ENCODE measurements at regions not wholly inside any gene's neighbourhood (a gene's known extent, or its start where the extent isn't known, plus 50 kb on each side); places are given as distances from the start of the nearest gene placed in this dataset.

DNA sequence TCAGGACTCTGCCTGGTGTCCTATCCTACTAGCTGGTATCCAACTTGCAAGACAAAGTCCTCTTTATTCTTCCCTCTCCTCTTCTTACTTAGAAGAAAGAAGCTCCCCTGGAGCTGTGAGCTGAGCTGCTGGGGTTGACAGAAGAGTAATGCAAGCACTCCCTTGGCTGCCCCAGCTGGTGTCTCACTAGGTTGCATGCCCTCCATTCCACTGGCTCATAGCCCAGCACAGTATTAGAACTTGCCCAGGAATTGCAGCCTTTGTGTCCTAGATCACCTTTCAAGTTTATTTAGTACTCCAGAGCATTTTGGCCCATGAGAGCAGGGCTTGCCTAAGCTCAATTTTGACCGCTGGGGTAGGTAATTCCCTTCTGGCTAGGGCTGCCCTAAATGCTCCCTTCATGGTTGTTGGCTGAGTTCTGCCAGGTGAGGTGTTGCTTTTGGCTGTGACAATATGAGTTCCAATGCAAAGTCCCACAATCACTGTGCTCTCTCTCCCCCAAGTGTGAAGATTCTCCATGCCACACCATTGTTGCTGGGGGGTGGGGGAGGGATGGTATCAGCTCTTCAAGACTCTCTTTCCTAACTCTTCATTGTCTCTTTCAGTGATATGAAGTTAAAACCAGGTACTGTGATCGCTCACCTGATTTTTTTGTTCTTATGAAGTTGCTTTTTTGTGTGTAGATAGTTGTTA is 317.4 kb upstream of the DDHD1 start:
- no peak overlapping the region for H3K27ac ChIP-seq
- DNase-seq = no peak

DNA sequence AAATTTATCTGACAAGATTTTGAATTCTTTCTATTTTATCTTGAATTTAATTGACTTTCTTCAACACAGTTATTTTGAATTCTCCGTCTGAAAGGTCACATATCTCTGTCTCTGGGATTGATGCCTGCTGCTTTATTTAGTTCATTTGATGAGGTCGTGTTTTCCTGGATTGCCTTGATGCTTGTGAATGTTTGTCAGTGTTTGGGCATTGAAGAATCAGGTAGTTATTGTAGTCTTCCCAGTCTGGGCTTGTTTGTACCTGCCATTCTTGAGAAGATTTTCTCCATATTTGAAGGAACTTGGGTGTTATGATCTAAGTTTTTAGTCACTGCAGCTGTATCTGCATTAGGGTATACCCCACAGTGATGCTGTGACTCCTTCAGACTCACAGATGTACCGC is 315.8 kb upstream of the DDHD1 start:
- no peaks in the 10 kb centered on the region for H3K4me1 ChIP-seq
- TF ChIP-seq, protein P1, sequence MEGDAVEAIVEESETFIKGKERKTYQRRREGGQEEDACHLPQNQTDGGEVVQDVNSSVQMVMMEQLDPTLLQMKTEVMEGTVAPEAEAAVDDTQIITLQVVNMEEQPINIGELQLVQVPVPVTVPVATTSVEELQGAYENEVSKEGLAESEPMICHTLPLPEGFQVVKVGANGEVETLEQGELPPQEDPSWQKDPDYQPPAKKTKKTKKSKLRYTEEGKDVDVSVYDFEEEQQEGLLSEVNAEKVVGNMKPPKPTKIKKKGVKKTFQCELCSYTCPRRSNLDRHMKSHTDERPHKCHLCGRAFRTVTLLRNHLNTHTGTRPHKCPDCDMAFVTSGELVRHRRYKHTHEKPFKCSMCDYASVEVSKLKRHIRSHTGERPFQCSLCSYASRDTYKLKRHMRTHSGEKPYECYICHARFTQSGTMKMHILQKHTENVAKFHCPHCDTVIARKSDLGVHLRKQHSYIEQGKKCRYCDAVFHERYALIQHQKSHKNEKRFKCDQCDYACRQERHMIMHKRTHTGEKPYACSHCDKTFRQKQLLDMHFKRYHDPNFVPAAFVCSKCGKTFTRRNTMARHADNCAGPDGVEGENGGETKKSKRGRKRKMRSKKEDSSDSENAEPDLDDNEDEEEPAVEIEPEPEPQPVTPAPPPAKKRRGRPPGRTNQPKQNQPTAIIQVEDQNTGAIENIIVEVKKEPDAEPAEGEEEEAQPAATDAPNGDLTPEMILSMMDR (IDR thresholded peaks at IDR 0.05) = no peak
- no peak overlapping the region for H3K4me3 ChIP-seq
- no peak overlapping the region for H3K9ac ChIP-seq (ENCODE audit: low read depth in 2 of 2, low read length in 2 of 2)
- no peak overlapping the region for H3K27ac ChIP-seq
- no peaks in the 10 kb centered on the region for H3K27me3 ChIP-seq
- intact Hi-C loops (cut with DNase I) = no loop called here
- H3K9me3 ChIP-seq = no peaks in the 10 kb centered on the region
- no peaks in the 10 kb centered on the region for H3K36me3 ChIP-seq
- no peak for DNase-seq

More for the DNA sequence above, 317.4 kb upstream of the DDHD1 start:
- H3K4me3 ChIP-seq = no peak overlapping the region
- H3K9ac ChIP-seq (ENCODE audit: low read depth in 2 of 2, low read length in 2 of 2) = no peak overlapping the region
- no peaks in the 10 kb centered on the region for H3K36me3 ChIP-seq
- H3K4me1 ChIP-seq = no peaks in the 10 kb centered on the region
- intact Hi-C loops (cut with DNase I) = no loop called here
- TF ChIP-seq, protein P1 (IDR thresholded peaks at IDR 0.05) = no peak
- no peaks in the 10 kb centered on the region for H3K27me3 ChIP-seq
- no peaks in the 10 kb centered on the region for H3K9me3 ChIP-seq

DNA sequence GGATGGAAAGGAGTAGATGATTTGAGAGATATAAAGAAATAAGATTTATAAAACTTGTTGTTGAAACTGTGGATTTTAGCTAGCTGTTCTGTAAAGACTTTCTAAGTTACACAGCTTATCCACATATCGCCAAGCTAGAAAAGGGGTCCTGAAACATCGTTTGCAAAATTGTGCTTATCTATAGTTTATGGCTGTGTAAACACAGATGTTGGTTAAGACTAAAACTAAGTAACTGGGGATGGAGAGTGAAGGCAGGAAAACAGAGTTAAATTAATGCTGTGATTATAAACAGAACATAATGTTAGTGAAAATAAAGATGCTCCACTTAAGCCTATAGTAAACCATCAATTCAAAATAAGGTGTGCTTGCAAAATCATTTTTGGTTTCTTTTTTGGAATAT is 311.3 kb upstream of the DDHD1 start:
- DNase-seq = no peak
- H3K9me3 ChIP-seq = no peaks in the 10 kb centered on the region
- TF ChIP-seq, protein P1 (IDR thresholded peaks at IDR 0.05) = no peak

DNA sequence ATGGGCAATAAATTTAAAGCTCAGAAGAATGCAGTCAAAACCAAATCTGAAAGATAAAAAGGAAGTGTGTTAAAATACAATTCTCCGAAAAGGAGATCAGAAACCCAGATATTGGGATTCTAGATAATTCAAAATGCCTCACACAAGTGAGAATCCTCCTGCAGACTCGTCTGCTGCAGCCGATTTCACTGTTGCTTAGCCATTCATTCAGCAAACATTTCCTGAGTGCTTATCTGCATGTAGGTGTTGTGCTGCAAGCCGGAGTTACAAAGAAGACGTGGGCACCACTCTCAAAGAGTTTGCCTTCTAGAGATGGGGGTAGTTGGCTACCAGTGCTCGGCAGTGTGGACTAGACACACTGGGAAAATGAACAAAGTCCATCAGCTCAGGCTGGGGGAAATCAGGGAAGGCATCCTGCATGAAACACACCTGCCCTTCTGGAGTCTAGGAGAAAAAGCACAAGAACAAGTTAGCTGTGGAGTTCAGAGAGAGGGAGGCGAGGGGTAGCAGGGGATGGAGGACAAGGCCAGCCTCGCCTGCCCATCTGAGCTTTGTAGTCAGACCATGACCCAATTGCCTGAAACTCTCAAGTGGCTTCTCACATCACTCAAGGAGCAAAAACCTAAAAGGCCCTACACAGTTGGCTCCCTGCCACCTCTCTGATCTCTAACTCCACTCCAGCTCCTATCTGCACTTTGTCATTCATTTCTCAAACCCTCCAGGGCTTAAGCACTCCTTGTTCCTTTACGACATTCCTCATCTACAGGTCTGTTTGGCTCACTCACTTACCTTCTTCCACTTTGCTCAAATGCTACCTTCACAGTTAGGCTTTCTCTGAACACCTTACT is 310.0 kb upstream of the DDHD1 start:
- Histone ChIP-seq H3K9me3 (no peaks in the 10 kb centered on the region), H3K9ac (ENCODE audit: low read depth in 2 of 2, low read length in 2 of 2) (no peak overlapping the region)
- DNase-seq = no peak

More for the DNA sequence above, 311.3 kb upstream of the DDHD1 start:
- Histone ChIP-seq H3K27me3 (no peaks in the 10 kb centered on the region), H3K4me3 (no peak overlapping the region), H3K36me3 (no peaks in the 10 kb centered on the region), H3K9ac (ENCODE audit: low read depth in 2 of 2, low read length in 2 of 2) (no peak overlapping the region), H3K4me1 (no peaks in the 10 kb centered on the region), H3K27ac (no peak overlapping the region)
- intact Hi-C loops (cut with DNase I) = no loop called here

DNA sequence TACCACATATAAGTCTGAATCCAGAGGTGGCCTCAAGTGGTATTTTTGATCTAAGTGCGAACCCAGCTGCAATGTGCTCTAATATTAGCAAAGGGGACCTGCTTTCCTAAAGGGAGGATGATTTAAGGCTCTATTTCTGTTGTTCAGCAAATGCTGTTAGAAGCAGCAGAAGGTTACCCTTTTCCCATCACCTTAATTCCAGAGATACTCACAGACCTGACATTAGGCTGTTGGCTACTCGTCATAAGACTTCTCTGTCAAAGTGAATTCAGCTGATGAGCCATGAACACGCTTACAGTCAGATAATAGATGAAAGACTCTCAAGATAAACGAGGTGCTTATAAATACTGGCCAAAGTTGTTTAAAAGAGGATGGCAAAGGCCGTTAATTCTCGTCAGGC is 308.7 kb upstream of the DDHD1 start:
- TF ChIP-seq, protein P1 (IDR thresholded peaks at IDR 0.05) = no peak
- intact Hi-C loops (cut with DNase I) = no loop called here
- Histone ChIP-seq H3K9me3 (no peaks in the 10 kb centered on the region), H3K4me1 (no peaks in the 10 kb centered on the region), H3K36me3 (no peaks in the 10 kb centered on the region), H3K9ac (ENCODE audit: low read depth in 2 of 2, low read length in 2 of 2) (no peak overlapping the region), H3K27ac (no peak overlapping the region), H3K27me3 (no peaks in the 10 kb centered on the region), H3K4me3 (no peak overlapping the region)
- DNase-seq = no peak

More for the DNA sequence above, 310.0 kb upstream of the DDHD1 start:
- Histone ChIP-seq H3K4me1 (no peaks in the 10 kb centered on the region), H3K27me3 (no peaks in the 10 kb centered on the region), H3K4me3 (no peak overlapping the region), H3K27ac (no peak overlapping the region), H3K36me3 (no peaks in the 10 kb centered on the region)
- intact Hi-C loops (cut with DNase I) = no loop called here
- TF ChIP-seq, protein P1 (IDR thresholded peaks at IDR 0.05) = no peak

All from colonic mucosa (tissue), 4 donors.